Loucy (cell line): ENCODE measurements at regions not wholly inside any gene's neighbourhood (a gene's known extent, or its start where the extent isn't known, plus 50 kb on each side); places are given as distances from the start of the nearest gene placed in this dataset.

Experiments
- H2AFZ ChIP-seq: fragments of 200-600 bp; sonication (generic); 2 replicates; pipeline ENCODE4 v1.6.0; 2016; ENCODE audit warnings: antibody characterized with exemption, mild to moderate bottlenecking, low read length, moderate library complexity
- H3F3A ChIP-seq: fragments of 200-600 bp; 2 replicates; pipeline ENCODE4 v1.6.0; 2016; ENCODE audit warnings: antibody characterized with exemption, low read depth, mild to moderate bottlenecking
- H3K27me3 ChIP-seq: fragments of 200-600 bp; sonication (generic); 2 replicates; pipeline ENCODE4 v1.6.1; 2014; ENCODE audit warnings: low read length, mild to moderate bottlenecking; ENCODE audit not compliant: insufficient read depth, poor library complexity, severe bottlenecking
- H3K36me3 ChIP-seq: fragments of 200-600 bp; sonication (generic); 2 replicates; pipeline ENCODE4 v1.6.1; 2016; ENCODE audit warnings: low read length; ENCODE audit not compliant: insufficient read depth
- H3K4me1 ChIP-seq: fragments of 200-600 bp; sonication (generic); 2 replicates; pipeline ENCODE4 v1.5.1; 2014; ENCODE audit warnings: low read length, mild to moderate bottlenecking; ENCODE audit not compliant: insufficient read depth, poor library complexity, severe bottlenecking
- H3K4me2 ChIP-seq: fragments of 200-600 bp; sonication (generic); 2 replicates; pipeline ENCODE4 v1.6.0; 2014; ENCODE audit warnings: antibody characterized with exemption, low read length, low read depth, mild to moderate bottlenecking; ENCODE audit not compliant: poor library complexity, severe bottlenecking
- H3K4me3 ChIP-seq: fragments of 200-600 bp; sonication (generic); 2 replicates; pipeline ENCODE4 v1.5.1; 2014; ENCODE audit warnings: low read length, mild to moderate bottlenecking, mixed read lengths; ENCODE audit not compliant: poor library complexity, severe bottlenecking
- H3K79me2 ChIP-seq: fragments of 200-600 bp; sonication (generic); 2 replicates; pipeline ENCODE4 v1.6.1; 2014; ENCODE audit warnings: low read length; ENCODE audit not compliant: insufficient read depth
- H3K9ac ChIP-seq: fragments of 200-600 bp; sonication (generic); 2 replicates; pipeline ENCODE4 v1.6.0; 2014; ENCODE audit warnings: mild to moderate bottlenecking, low read depth, low read length, moderate library complexity; ENCODE audit not compliant: poor library complexity, severe bottlenecking
- H3K9me2 ChIP-seq: fragments of 200-600 bp; sonication (generic); replicated peaks from 2 replicates; pipeline ENCODE4 v1.6.1; 2016; ENCODE audit warnings: low read depth, low read length, mixed read lengths
- H3K9me3 ChIP-seq: fragments of 200-600 bp; sonication (generic); 2 replicates; pipeline ENCODE4 v1.6.1; 2014; ENCODE audit warnings: mild to moderate bottlenecking, antibody characterized with exemption, low read length, low read depth; ENCODE audit not compliant: insufficient read depth
- H4K20me1 ChIP-seq: fragments of 200-600 bp; sonication (generic); 2 replicates; pipeline ENCODE4 v1.6.0; 2014; ENCODE audit warnings: antibody characterized with exemption, low read length, mild to moderate bottlenecking; ENCODE audit not compliant: insufficient read depth, poor library complexity, severe bottlenecking
- CTCF ChIP-seq: fragments of 200-600 bp; sonication (generic); conservative IDR thresholded peaks from 2 replicates; pipeline ENCODE4 v1.5.1; 2014; ENCODE audit warnings: mild to moderate bottlenecking, antibody characterized with exemption, low read length
- EZH2phosphoT487 ChIP-seq: fragments of 200-600 bp; IDR thresholded peaks from 2 replicates; pipeline ENCODE4 v1.6.1; 2018; ENCODE audit warnings: antibody characterized with exemption, mild to moderate bottlenecking, moderate library complexity, borderline replicate concordance

- H3K9ac ChIP-seq: no peak overlapping the region
- no peak overlapping the region for H3K4me2 ChIP-seq
- H3K27me3 ChIP-seq: no peaks in the 10 kb centered on the region
- no peaks in the 10 kb centered on the region for H3K9me2 ChIP-seq
- H3K79me2 ChIP-seq: no peaks in the 10 kb centered on the region
- no peaks in the 10 kb centered on the region for H3K9me3 ChIP-seq
- no peaks in the 10 kb centered on the region for H3F3A ChIP-seq
- H3K4me3 ChIP-seq: no peak overlapping the region
- H2AFZ ChIP-seq: no peak overlapping the region
- no peak for TF ChIP-seq CTCF
- TF ChIP-seq EZH2phosphoT487: no peak
- no peaks in the 10 kb centered on the region for H3K36me3 ChIP-seq
- no peaks in the 10 kb centered on the region for H3K4me1 ChIP-seq
- H4K20me1 ChIP-seq: no peaks in the 10 kb centered on the region
These were observed 391.9 kb downstream of the DMRT2 start for GRCh38 chr9:1442105-1442504.

- Histone ChIP-seq H3K9ac (no peak overlapping the region), H3K36me3 (no peaks in the 10 kb centered on the region), H4K20me1 (no peaks in the 10 kb centered on the region), H3K9me2 (no peaks in the 10 kb centered on the region), H3K9me3 (no peaks in the 10 kb centered on the region), H3K4me1 (no peaks in the 10 kb centered on the region), H2AFZ (no peak overlapping the region), H3K4me3 (no peak overlapping the region), H3F3A (no peaks in the 10 kb centered on the region), H3K79me2 (no peaks in the 10 kb centered on the region), H3K27me3 (no peaks in the 10 kb centered on the region), H3K4me2 (no peak overlapping the region)
- no peak for TF ChIP-seq EZH2phosphoT487
These were observed 393.3 kb downstream of the DMRT2 start for GRCh38 chr9:1443450-1443849.

- Histone ChIP-seq H3K4me1 (no peaks in the 10 kb centered on the region), H3K79me2 (no peaks in the 10 kb centered on the region), H2AFZ (no peak overlapping the region), H4K20me1 (no peaks in the 10 kb centered on the region), H3K36me3 (no peaks in the 10 kb centered on the region), H3K4me3 (no peak overlapping the region), H3K27me3 (no peaks in the 10 kb centered on the region), H3K9ac (no peak overlapping the region), H3F3A (no peaks in the 10 kb centered on the region), H3K4me2 (no peak overlapping the region), H3K9me3 (no peaks in the 10 kb centered on the region), H3K9me2 (no peaks in the 10 kb centered on the region)
- TF ChIP-seq EZH2phosphoT487 (no peak), CTCF (no peak)
These were observed 396.5 kb downstream of the DMRT2 start for GRCh38 chr9:1446671-1447070.

GRCh38 chr9:1453636-1454035 lies 403.5 kb downstream of the DMRT2 start:
- Histone ChIP-seq H3F3A (no peaks in the 10 kb centered on the region), H3K9ac (no peak overlapping the region), H3K27me3 (no peaks in the 10 kb centered on the region), H3K4me3 (no peak overlapping the region), H3K9me2 (no peaks in the 10 kb centered on the region), H3K4me2 (no peak overlapping the region), H3K9me3 (no peaks in the 10 kb centered on the region), H2AFZ (no peak overlapping the region), H3K4me1 (no peaks in the 10 kb centered on the region), H3K36me3 (no peaks in the 10 kb centered on the region), H4K20me1 (no peaks in the 10 kb centered on the region), H3K79me2 (no peaks in the 10 kb centered on the region)
- TF ChIP-seq CTCF: no peak
- TF ChIP-seq EZH2phosphoT487: no peak
